PFSK-1 (cell line): ENCODE measurements at regions not wholly inside any gene's neighbourhood (a gene's known extent, or its start where the extent isn't known, plus 50 kb on each side); places are given as distances from the start of the nearest gene placed in this dataset.

ENCODE experiments used
- POLR2AphosphoS5 ChIP-seq: IDR thresholded peaks from 2 replicates; pipeline ENCODE4 v1.6.1; 2012; ENCODE audit warnings: low read depth, mild to moderate bottlenecking, control low read depth, low read length, moderate library complexity
- SIN3A ChIP-seq: IDR thresholded peaks from 2 replicates; pipeline ENCODE4 v1.6.1; 2012; ENCODE audit warnings: mild to moderate bottlenecking, low read length, moderate library complexity, borderline replicate concordance; ENCODE audit not compliant: insufficient read depth
- TAF1 ChIP-seq: IDR thresholded peaks from 2 replicates; pipeline ENCODE4 v1.6.1; 2012; ENCODE audit warnings: low read length, control low read depth, borderline replicate concordance; ENCODE audit not compliant: insufficient read depth
- TF ChIP-seq, protein P1 (sequence below), 2 experiments: IDR thresholded peaks; 2 replicates each; pipeline versions ENCODE4 v1.6.1 to v1.8.0; 2011 to 2012; ENCODE audit warnings: low read depth in 2 of 2, low read length in 2 of 2, control low read depth in 1 of 2, inconsistent platforms in 1 of 2, mild to moderate bottlenecking in 1 of 2, moderate library complexity in 1 of 2; ENCODE audit not compliant: insufficient read depth in 1 of 2

DNA sequence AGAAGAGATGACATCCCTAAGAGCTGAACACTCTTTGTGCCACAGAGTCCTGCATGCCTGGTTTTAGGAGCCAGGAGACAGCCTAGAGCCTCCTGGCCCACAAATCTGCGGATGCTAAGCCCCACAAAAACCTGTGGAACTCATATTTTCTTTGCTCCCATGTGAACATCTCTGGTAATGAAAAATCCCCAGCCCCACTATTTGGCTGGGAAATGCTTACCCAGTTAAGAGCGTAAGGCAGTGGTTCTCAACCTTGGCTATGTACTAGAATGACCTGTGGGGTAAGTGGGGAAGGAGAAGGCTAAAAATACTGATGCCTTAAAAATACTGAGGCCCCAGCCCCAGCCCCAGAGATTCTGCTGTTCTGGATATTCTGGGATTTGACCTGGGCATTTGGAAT is 208.1 kb downstream of the EN1 start:
- no peak for TF ChIP-seq TAF1
- TF ChIP-seq SIN3A, result no peak
- no peak for TF ChIP-seq POLR2AphosphoS5
- TF ChIP-seq, protein P1, sequence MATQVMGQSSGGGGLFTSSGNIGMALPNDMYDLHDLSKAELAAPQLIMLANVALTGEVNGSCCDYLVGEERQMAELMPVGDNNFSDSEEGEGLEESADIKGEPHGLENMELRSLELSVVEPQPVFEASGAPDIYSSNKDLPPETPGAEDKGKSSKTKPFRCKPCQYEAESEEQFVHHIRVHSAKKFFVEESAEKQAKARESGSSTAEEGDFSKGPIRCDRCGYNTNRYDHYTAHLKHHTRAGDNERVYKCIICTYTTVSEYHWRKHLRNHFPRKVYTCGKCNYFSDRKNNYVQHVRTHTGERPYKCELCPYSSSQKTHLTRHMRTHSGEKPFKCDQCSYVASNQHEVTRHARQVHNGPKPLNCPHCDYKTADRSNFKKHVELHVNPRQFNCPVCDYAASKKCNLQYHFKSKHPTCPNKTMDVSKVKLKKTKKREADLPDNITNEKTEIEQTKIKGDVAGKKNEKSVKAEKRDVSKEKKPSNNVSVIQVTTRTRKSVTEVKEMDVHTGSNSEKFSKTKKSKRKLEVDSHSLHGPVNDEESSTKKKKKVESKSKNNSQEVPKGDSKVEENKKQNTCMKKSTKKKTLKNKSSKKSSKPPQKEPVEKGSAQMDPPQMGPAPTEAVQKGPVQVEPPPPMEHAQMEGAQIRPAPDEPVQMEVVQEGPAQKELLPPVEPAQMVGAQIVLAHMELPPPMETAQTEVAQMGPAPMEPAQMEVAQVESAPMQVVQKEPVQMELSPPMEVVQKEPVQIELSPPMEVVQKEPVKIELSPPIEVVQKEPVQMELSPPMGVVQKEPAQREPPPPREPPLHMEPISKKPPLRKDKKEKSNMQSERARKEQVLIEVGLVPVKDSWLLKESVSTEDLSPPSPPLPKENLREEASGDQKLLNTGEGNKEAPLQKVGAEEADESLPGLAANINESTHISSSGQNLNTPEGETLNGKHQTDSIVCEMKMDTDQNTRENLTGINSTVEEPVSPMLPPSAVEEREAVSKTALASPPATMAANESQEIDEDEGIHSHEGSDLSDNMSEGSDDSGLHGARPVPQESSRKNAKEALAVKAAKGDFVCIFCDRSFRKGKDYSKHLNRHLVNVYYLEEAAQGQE (IDR thresholded peaks at IDR 0.05; ENCODE audit: insufficient read depth in 1 of 2, low read depth in 2 of 2, low read length in 2 of 2), result no peak
